ENCODE measurements at regions not wholly inside any gene's neighbourhood (a gene's known extent, or its start where the extent isn't known, plus 50 kb on each side); places are given as distances from the start of the nearest gene placed in this dataset.

DNA sequence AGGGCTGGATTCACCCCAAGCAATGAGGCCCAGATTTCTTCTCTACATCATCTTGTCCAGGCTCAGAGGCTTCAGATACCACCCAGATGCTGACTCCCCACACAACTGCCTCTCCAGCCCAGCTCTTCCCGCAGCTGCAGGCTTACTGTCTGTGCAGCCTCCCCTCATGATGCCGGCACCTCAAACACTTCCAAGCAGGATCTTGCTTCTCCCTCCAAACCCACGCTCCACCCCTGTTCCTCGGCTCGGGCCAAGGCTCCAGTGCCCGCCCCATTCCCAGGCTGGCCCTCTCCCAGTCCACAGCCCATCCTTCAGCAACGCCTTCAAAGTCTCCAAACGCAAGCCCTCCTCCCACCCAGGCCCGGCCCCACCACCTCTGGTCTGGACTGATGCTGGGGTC lies 159.2 kb upstream of the LINGO1 start:
- TF ChIP-seq KDM4B (CRISPR knock-in tag; IDR thresholded peaks at IDR 0.05) (no peak), ZFP1 (CRISPR knock-in tag; IDR thresholded peaks at IDR 0.05) (no peak), NFIC (IDR thresholded peaks at IDR 0.05; ENCODE audit: low read length) (no peak), TOE1 (CRISPR knock-in tag; IDR thresholded peaks at IDR 0.05) (no peak), BHLHE40 (IDR thresholded peaks at IDR 0.05; ENCODE audit: low read length) (no peak), SATB2 (CRISPR knock-in tag; IDR thresholded peaks at IDR 0.05) (no peak), ZNF138 (CRISPR knock-in tag; IDR thresholded peaks at IDR 0.05; ENCODE audit: low read depth) (no peak)
- TF ChIP-seq, protein P1, sequence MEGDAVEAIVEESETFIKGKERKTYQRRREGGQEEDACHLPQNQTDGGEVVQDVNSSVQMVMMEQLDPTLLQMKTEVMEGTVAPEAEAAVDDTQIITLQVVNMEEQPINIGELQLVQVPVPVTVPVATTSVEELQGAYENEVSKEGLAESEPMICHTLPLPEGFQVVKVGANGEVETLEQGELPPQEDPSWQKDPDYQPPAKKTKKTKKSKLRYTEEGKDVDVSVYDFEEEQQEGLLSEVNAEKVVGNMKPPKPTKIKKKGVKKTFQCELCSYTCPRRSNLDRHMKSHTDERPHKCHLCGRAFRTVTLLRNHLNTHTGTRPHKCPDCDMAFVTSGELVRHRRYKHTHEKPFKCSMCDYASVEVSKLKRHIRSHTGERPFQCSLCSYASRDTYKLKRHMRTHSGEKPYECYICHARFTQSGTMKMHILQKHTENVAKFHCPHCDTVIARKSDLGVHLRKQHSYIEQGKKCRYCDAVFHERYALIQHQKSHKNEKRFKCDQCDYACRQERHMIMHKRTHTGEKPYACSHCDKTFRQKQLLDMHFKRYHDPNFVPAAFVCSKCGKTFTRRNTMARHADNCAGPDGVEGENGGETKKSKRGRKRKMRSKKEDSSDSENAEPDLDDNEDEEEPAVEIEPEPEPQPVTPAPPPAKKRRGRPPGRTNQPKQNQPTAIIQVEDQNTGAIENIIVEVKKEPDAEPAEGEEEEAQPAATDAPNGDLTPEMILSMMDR (CRISPR knock-in tag; IDR thresholded peaks at IDR 0.05) = no peak
- TF ChIP-seq, protein P2, sequence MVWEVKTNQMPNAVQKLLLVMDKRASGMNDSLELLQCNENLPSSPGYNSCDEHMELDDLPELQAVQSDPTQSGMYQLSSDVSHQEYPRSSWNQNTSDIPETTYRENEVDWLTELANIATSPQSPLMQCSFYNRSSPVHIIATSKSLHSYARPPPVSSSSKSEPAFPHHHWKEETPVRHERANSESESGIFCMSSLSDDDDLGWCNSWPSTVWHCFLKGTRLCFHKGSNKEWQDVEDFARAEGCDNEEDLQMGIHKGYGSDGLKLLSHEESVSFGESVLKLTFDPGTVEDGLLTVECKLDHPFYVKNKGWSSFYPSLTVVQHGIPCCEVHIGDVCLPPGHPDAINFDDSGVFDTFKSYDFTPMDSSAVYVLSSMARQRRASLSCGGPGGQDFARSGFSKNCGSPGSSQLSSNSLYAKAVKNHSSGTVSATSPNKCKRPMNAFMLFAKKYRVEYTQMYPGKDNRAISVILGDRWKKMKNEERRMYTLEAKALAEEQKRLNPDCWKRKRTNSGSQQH (CRISPR knock-in tag; IDR thresholded peaks at IDR 0.05; ENCODE audit: low read depth) = no peak
- TF ChIP-seq, protein P3, sequence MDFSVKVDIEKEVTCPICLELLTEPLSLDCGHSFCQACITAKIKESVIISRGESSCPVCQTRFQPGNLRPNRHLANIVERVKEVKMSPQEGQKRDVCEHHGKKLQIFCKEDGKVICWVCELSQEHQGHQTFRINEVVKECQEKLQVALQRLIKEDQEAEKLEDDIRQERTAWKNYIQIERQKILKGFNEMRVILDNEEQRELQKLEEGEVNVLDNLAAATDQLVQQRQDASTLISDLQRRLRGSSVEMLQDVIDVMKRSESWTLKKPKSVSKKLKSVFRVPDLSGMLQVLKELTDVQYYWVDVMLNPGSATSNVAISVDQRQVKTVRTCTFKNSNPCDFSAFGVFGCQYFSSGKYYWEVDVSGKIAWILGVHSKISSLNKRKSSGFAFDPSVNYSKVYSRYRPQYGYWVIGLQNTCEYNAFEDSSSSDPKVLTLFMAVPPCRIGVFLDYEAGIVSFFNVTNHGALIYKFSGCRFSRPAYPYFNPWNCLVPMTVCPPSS (IDR thresholded peaks at IDR 0.05) = no peak
